CD1c-positive myeloid dendritic cell (primary cell): ENCODE measurements at regions not wholly inside any gene's neighbourhood (a gene's known extent, or its start where the extent isn't known, plus 50 kb on each side); places are given as distances from the start of the nearest gene placed in this dataset.

Experiments
- DNase-seq: peaks from one replicate; pipeline ENCODE4 v3.0.0-alpha.2; 2016; ENCODE audit errors: extremely low spot score

DNA sequence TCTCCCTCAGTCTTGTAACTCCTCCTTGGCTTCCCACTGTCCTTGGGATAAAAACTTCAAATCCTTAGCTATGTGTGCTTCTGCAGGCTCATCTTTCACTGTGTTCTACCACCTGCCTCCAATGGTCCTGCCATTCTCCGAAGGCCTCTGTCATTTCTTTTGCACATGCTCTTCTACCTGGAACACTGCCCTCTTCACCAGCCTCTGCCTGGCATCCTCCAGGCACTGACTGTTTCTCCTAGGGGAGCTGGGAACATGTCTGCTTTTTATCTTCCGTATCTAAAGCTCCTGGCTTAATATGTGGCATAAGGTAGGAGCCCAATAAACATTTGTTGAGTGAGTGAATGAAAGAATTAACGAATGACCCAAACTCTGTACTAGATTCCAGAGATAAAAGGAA is 603.3 kb upstream of the TMEM132C start:
- DNase-seq: no peak

- DNase-seq: no peak
These were observed 602.1 kb upstream of the TMEM132C start for GRCh38 chr12:127664901-127665300.

DNA sequence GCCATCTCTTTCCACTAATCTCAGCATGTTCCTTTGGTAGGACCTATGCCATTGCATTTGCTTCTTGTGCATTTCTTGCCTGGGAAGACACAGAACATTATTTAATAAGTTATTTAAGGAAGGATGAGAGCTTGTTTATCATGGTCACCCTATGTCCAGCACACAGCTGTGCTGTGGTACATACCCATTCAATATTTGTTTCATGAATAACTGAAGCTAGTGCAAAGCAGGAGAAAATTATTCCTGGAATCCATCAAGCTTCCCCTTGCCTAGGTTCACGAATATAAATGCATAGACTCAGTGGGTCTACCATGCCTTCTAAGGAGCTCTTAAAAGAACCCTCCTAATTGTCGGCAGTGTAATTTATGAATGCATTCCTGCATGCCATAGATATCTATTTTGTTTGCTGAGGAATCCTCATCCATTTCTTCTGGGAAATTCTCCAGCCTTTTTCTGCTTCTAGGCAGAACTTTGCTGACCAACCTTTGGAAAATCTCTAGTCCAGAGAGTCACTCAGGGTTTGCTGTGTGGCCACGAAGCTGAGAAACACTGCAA is 599.8 kb upstream of the TMEM132C start:
- DNase-seq: no peak

GRCh38 chr12:127670294-127670693 is 596.7 kb upstream of the TMEM132C start:
- DNase-seq: no peak

GRCh38 chr12:127670796-127671195 is 596.2 kb upstream of the TMEM132C start:
- DNase-seq: no peak

- no peak for DNase-seq
These were observed 591.0 kb upstream of the TMEM132C start for GRCh38 chr12:127675936-127676335.

DNA sequence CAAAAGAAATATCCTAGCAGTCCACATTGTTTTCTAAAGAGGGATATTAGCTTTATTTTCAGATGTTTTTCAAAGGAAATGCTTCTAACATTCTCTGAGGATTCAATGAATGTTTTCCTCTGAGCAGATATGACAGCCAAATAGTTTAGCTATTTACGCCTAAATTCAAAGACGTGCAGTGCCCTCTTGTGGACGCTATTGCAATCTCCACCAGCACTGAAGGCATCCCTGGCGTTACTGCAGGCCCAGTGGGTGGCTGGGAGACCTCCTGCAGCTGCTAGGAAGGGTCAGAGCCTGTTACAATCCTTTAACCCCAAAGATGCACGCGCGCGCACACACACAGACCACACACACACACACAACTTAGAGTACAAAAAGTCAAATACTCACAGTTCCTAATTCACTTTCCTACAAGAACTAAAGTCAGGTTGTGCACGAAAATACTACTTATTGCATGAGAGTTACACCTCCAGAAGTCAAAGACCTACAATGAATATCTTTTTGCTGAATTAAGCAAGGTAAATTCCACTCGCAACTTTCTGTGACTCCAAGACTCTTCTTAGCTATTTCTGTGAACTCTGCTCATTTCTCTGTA is 589.3 kb upstream of the TMEM132C start:
- DNase-seq: peak; percentile 21

GRCh38 chr12:127678945-127679344 is 588.0 kb upstream of the TMEM132C start:
- no peak for DNase-seq

- DNase-seq: no peak
These were observed 586.5 kb upstream of the TMEM132C start for GRCh38 chr12:127680516-127680915.

- DNase-seq: no peak
These were observed 585.7 kb upstream of the TMEM132C start for GRCh38 chr12:127681151-127681754.

GRCh38 chr12:127685491-127685890 is 581.5 kb upstream of the TMEM132C start:
- DNase-seq: no peak

DNA sequence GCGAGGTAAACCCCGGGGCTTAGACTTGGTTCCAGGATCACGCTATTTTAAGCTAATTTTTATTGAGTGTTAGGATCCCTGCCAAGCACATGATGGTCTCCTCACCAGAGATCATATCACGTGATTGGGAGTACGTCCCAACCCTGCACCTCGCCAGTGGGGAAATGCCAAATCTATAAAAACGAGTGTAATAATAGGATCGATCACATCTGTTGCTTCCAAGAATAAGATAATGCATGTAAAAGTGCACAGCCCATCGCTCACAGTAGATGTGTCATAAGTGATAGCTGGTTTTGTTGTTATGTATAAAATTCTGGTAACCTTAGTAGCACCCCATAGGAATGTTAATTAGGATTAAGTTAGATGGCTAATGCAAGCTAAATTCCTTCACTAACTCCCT is 581.0 kb upstream of the TMEM132C start:
- no peak for DNase-seq

- no peak for DNase-seq
These were observed 579.8 kb upstream of the TMEM132C start for GRCh38 chr12:127687181-127687580.

GRCh38 chr12:127688906-127689428 is 578.0 kb upstream of the TMEM132C start:
- no peak for DNase-seq

- DNase-seq: no peak
These were observed 576.8 kb upstream of the TMEM132C start for GRCh38 chr12:127690161-127690560.

DNA sequence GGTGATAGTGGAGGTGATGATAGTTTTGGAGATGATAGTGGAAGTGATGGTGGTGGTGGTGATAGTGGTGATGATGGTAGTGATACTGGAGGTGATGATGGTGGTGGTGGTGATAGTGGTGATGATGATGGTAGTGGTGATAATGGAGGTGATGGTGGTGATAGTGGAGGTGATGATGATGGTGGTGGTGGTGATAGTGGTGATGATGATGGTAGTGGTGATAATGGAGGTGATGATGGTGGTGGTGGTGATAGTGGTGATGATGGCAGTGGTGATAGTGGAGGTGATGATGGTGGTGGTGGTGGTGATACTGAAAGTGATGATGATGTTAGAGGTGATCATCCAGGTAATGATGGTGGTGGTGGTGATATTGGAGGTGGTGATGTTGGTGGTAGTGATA is 570.0 kb upstream of the TMEM132C start:
- no peak for DNase-seq

GRCh38 chr12:127703026-127703425 is 563.9 kb upstream of the TMEM132C start:
- no peak for DNase-seq

GRCh38 chr12:127711108-127711507 is 555.9 kb upstream of the TMEM132C start:
- DNase-seq: no peak

- no peak for DNase-seq
These were observed 554.4 kb upstream of the TMEM132C start for GRCh38 chr12:127712561-127712960.

GRCh38 chr12:127716166-127716565 is 550.8 kb upstream of the TMEM132C start:
- no peak for DNase-seq

- DNase-seq: no peak
These were observed 549.7 kb upstream of the TMEM132C start for GRCh38 chr12:127717278-127717677.

GRCh38 chr12:127720334-127720733 is 546.6 kb upstream of the TMEM132C start:
- no peak for DNase-seq

- DNase-seq: no peak
These were observed 544.4 kb upstream of the TMEM132C start for GRCh38 chr12:127722611-127723010.
